ENCODE measurements at regions not wholly inside any gene's neighbourhood (a gene's known extent, or its start where the extent isn't known, plus 50 kb on each side); places are given as distances from the start of the nearest gene placed in this dataset.

GRCh38 chr7:153400735-153401593, 641.4 kb downstream of the ACTR3B start:
- no peaks in the 10 kb centered on the region for H3K36me3 ChIP-seq (replicated peaks)
- H3K4me3 ChIP-seq (ENCODE audit: low read depth, low read length) = no peak overlapping the region
- H3K27ac ChIP-seq = no peak overlapping the region
- no peaks in the 10 kb centered on the region for H3K27me3 ChIP-seq (replicated peaks)
- TF ChIP-seq CTCF (IDR thresholded peaks at IDR 0.05; ENCODE audit: low read depth, low read length, missing control alignments) = no peak
- no peak for DNase-seq
- in situ Hi-C loops (cut with HindIII; ENCODE audit: low pct_ligation_motif_present, low sequenced_read_pairs) = no loop called here

GRCh38 chr7:153401795-153402720, 642.5 kb downstream of the ACTR3B start:
- no peaks in the 10 kb centered on the region for H3K36me3 ChIP-seq (replicated peaks)
- H3K27ac ChIP-seq = no peak overlapping the region
- in situ Hi-C loops (cut with HindIII; ENCODE audit: low pct_ligation_motif_present, low sequenced_read_pairs) = no loop called here
- no peaks in the 10 kb centered on the region for H3K27me3 ChIP-seq (replicated peaks)
- no peak for DNase-seq
- TF ChIP-seq CTCF (IDR thresholded peaks at IDR 0.05; ENCODE audit: low read depth, low read length, missing control alignments) = no peak
- H3K4me3 ChIP-seq (ENCODE audit: low read depth, low read length) = no peak overlapping the region

- Histone ChIP-seq H3K27me3 (replicated peaks) (no peaks in the 10 kb centered on the region), H3K27ac (no peak overlapping the region), H3K4me3 (ENCODE audit: low read depth, low read length) (no peak overlapping the region), H3K36me3 (replicated peaks) (no peaks in the 10 kb centered on the region)
- in situ Hi-C loops (cut with HindIII; ENCODE audit: low pct_ligation_motif_present, low sequenced_read_pairs) = no loop called here
- DNase-seq = no peak
- TF ChIP-seq CTCF (IDR thresholded peaks at IDR 0.05; ENCODE audit: low read depth, low read length, missing control alignments) = no peak
Measured at GRCh38 chr7:153402721-153403541, 643.4 kb downstream of the ACTR3B start.

- no peak overlapping the region for H3K27ac ChIP-seq
- DNase-seq = no peak
- in situ Hi-C loops (cut with HindIII; ENCODE audit: low pct_ligation_motif_present, low sequenced_read_pairs) = no loop called here
- no peaks in the 10 kb centered on the region for H3K36me3 ChIP-seq (replicated peaks)
- no peak overlapping the region for H3K4me3 ChIP-seq (ENCODE audit: low read depth, low read length)
- no peak for TF ChIP-seq CTCF (IDR thresholded peaks at IDR 0.05; ENCODE audit: low read depth, low read length, missing control alignments)
- H3K27me3 ChIP-seq (replicated peaks) = no peaks in the 10 kb centered on the region
Measured at GRCh38 chr7:153404124-153404523, 644.6 kb downstream of the ACTR3B start.

- Histone ChIP-seq H3K27me3 (replicated peaks) (no peaks in the 10 kb centered on the region), H3K36me3 (replicated peaks) (no peaks in the 10 kb centered on the region), H3K27ac (no peak overlapping the region), H3K4me3 (ENCODE audit: low read depth, low read length) (no peak overlapping the region)
- no peak for TF ChIP-seq CTCF (IDR thresholded peaks at IDR 0.05; ENCODE audit: low read depth, low read length, missing control alignments)
- in situ Hi-C loops (cut with HindIII; ENCODE audit: low pct_ligation_motif_present, low sequenced_read_pairs) = no loop called here
- DNase-seq = no peak
Measured at GRCh38 chr7:153404781-153405279, 645.3 kb downstream of the ACTR3B start.

Measured in brain microvascular endothelial cell (primary cell).